ENCODE measurements at regions not wholly inside any gene's neighbourhood (a gene's known extent, or its start where the extent isn't known, plus 50 kb on each side); places are given as distances from the start of the nearest gene placed in this dataset.

DNA sequence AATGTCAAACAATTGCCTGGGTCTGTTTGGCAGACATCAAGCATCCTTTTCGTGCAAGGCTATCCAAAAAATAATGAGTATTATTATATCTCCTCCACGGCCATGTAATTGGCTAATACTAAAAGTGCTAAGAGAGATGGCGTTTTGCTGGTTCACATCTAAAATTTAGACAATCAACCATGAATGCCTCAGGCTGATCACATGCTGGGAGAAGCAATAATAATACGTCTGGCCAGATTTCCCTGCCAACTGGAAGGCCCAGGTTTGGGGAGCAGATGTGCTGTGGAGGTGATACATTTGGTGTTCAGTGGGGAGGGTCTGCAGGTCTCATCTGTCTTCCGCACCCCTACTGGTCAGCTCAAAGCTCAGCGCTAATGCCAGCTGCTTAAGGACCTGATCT, 60.3 kb upstream of the CREB1 start:
- no peaks in the 10 kb centered on the region for H3K27me3 ChIP-seq (ENCODE audit: insufficient read depth, low read length, poor library complexity, severe bottlenecking)
- H3K4me1 ChIP-seq (ENCODE audit: insufficient read depth, low read length, poor library complexity, severe bottlenecking), result peaks cover 25% of the 10 kb centered on the region
- no peaks in the 10 kb centered on the region for H3F3A ChIP-seq (ENCODE audit: low read depth)
- TF ChIP-seq, protein P1, sequence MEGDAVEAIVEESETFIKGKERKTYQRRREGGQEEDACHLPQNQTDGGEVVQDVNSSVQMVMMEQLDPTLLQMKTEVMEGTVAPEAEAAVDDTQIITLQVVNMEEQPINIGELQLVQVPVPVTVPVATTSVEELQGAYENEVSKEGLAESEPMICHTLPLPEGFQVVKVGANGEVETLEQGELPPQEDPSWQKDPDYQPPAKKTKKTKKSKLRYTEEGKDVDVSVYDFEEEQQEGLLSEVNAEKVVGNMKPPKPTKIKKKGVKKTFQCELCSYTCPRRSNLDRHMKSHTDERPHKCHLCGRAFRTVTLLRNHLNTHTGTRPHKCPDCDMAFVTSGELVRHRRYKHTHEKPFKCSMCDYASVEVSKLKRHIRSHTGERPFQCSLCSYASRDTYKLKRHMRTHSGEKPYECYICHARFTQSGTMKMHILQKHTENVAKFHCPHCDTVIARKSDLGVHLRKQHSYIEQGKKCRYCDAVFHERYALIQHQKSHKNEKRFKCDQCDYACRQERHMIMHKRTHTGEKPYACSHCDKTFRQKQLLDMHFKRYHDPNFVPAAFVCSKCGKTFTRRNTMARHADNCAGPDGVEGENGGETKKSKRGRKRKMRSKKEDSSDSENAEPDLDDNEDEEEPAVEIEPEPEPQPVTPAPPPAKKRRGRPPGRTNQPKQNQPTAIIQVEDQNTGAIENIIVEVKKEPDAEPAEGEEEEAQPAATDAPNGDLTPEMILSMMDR (conservative IDR thresholded peaks at IDR 0.05; ENCODE audit: low read length), result no peak
- TF ChIP-seq EZH2phosphoT487 (IDR thresholded peaks at IDR 0.05; ENCODE audit: borderline replicate concordance), result no peak
- no peak overlapping the region for H2AFZ ChIP-seq (ENCODE audit: low read length)
- H3K9ac ChIP-seq (ENCODE audit: low read depth, low read length, poor library complexity, severe bottlenecking), result no peak overlapping the region
- H4K20me1 ChIP-seq (ENCODE audit: insufficient read depth, low read length, poor library complexity, severe bottlenecking), result no peaks in the 10 kb centered on the region
- no peaks in the 10 kb centered on the region for H3K9me3 ChIP-seq (ENCODE audit: insufficient read depth, low read depth, low read length)
- H3K4me3 ChIP-seq (ENCODE audit: low read length, poor library complexity, severe bottlenecking), result no peak overlapping the region
- no peaks in the 10 kb centered on the region for H3K36me3 ChIP-seq (ENCODE audit: insufficient read depth, low read length)
- no peaks in the 10 kb centered on the region for H3K9me2 ChIP-seq (replicated peaks; ENCODE audit: low read depth, low read length)
- no peaks in the 10 kb centered on the region for H3K79me2 ChIP-seq (ENCODE audit: insufficient read depth, low read length)
- no peak overlapping the region for H3K4me2 ChIP-seq (ENCODE audit: low read depth, low read length, poor library complexity, severe bottlenecking)

DNA sequence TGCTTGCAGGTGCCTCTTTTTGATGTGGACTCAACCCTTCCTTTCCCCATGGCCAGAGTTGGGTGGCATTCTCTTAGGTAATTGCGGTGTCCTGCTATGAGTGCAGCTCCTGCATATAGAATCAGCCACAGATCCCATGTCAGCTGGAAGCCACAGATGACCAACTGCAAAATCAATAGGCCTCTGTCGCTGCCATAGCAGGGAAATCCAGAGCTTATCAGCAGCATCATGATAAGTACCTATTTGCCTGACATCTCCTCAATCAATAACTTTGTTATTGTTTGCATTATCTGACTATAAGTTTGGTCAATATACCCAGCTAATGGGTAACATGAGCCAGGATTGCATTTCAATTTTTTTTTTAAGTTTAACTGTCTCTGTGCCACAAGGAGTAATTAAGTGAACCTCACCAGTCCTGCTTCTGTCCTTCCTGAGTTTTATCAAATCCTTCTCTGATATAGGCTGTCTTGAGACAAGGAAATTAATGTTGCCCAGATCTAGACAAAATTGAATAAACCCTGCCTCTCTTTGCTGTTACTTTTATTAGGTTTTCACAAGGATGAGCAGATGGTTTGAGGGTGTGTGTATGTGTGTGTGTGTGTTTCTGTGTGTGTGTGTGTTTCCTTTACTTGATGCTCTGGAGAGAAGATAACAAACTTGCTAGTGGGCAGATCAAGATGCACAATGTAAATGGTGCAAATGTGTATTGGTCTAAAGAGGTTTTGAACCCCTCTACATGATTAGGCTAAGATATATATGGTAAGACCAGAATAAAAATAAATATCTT, 59.6 kb upstream of the CREB1 start:
- no peaks in the 10 kb centered on the region for H3K36me3 ChIP-seq (ENCODE audit: insufficient read depth, low read length)
- no peak overlapping the region for H3K4me2 ChIP-seq (ENCODE audit: low read depth, low read length, poor library complexity, severe bottlenecking)
- H3K79me2 ChIP-seq (ENCODE audit: insufficient read depth, low read length), result no peaks in the 10 kb centered on the region
- no peaks in the 10 kb centered on the region for H3K27me3 ChIP-seq (ENCODE audit: insufficient read depth, low read length, poor library complexity, severe bottlenecking)
- H3K4me3 ChIP-seq (ENCODE audit: low read length, poor library complexity, severe bottlenecking), result no peak overlapping the region
- H2AFZ ChIP-seq (ENCODE audit: low read length), result no peak overlapping the region
- H4K20me1 ChIP-seq (ENCODE audit: insufficient read depth, low read length, poor library complexity, severe bottlenecking), result no peaks in the 10 kb centered on the region
- no peak overlapping the region for H3K9ac ChIP-seq (ENCODE audit: low read depth, low read length, poor library complexity, severe bottlenecking)
- H3K4me1 ChIP-seq (ENCODE audit: insufficient read depth, low read length, poor library complexity, severe bottlenecking), result peaks cover 25% of the 10 kb centered on the region
- H3K9me3 ChIP-seq (ENCODE audit: insufficient read depth, low read depth, low read length), result no peaks in the 10 kb centered on the region
- no peaks in the 10 kb centered on the region for H3F3A ChIP-seq (ENCODE audit: low read depth)
- no peaks in the 10 kb centered on the region for H3K9me2 ChIP-seq (replicated peaks; ENCODE audit: low read depth, low read length)
- no peak for TF ChIP-seq EZH2phosphoT487 (IDR thresholded peaks at IDR 0.05; ENCODE audit: borderline replicate concordance)
- TF ChIP-seq, protein P1 (conservative IDR thresholded peaks at IDR 0.05; ENCODE audit: low read length), result no peak

DNA sequence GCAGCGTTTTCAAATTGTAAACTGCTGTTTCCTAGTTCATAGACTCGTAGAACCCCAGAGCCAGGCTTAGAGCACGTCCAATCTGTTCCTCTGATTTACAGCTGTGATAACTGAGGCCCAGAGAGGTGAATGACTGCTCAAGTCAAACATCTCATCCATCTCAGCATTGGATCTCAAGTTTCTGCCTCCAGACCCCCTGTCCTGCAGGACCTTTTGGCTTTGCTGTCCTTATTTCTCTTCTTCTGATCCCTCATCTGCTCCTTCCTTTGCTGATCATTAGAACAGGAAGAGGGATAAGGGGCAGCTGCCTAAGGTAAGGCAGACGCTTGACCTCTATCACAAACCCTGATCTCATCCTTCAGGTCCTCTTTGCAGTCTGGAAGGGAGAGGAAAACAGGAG, 58.5 kb upstream of the CREB1 start:
- H3K4me1 ChIP-seq (ENCODE audit: insufficient read depth, low read length, poor library complexity, severe bottlenecking), result peaks cover 25% of the 10 kb centered on the region
- H3K36me3 ChIP-seq (ENCODE audit: insufficient read depth, low read length), result no peaks in the 10 kb centered on the region
- H2AFZ ChIP-seq (ENCODE audit: low read length), result no peak overlapping the region
- H3K27me3 ChIP-seq (ENCODE audit: insufficient read depth, low read length, poor library complexity, severe bottlenecking), result no peaks in the 10 kb centered on the region
- H3F3A ChIP-seq (ENCODE audit: low read depth), result no peaks in the 10 kb centered on the region
- H3K9me2 ChIP-seq (replicated peaks; ENCODE audit: low read depth, low read length), result no peaks in the 10 kb centered on the region
- H3K9ac ChIP-seq (ENCODE audit: low read depth, low read length, poor library complexity, severe bottlenecking), result no peak overlapping the region
- H3K4me2 ChIP-seq (ENCODE audit: low read depth, low read length, poor library complexity, severe bottlenecking), result no peak overlapping the region
- H3K9me3 ChIP-seq (ENCODE audit: insufficient read depth, low read depth, low read length), result no peaks in the 10 kb centered on the region
- H3K4me3 ChIP-seq (ENCODE audit: low read length, poor library complexity, severe bottlenecking), result no peak overlapping the region
- H3K79me2 ChIP-seq (ENCODE audit: insufficient read depth, low read length), result no peaks in the 10 kb centered on the region
- no peaks in the 10 kb centered on the region for H4K20me1 ChIP-seq (ENCODE audit: insufficient read depth, low read length, poor library complexity, severe bottlenecking)
- TF ChIP-seq, protein P1 (conservative IDR thresholded peaks at IDR 0.05; ENCODE audit: low read length), result no peak
- no peak for TF ChIP-seq EZH2phosphoT487 (IDR thresholded peaks at IDR 0.05; ENCODE audit: borderline replicate concordance)

Measured in Loucy (cell line).